Fibroblast of skin of left biceps (primary cell): ENCODE measurements at regions not wholly inside any gene's neighbourhood (a gene's known extent, or its start where the extent isn't known, plus 50 kb on each side); places are given as distances from the start of the nearest gene placed in this dataset.

Experiments
- DNase-seq, 2 experiments: peaks; one replicate each; pipeline ENCODE4 v3.0.0-alpha.2; 2013; ENCODE audit warnings: low read depth in 2 of 2

- DNase-seq = no peak
Observed at GRCh38 chr14:40909906-40910305, 696.8 kb upstream of the LRFN5 start.

- DNase-seq = no peak
Observed at GRCh38 chr14:40903709-40904108, 703.0 kb upstream of the LRFN5 start.

- DNase-seq = no peak
Observed at GRCh38 chr14:40899435-40899834, 707.2 kb upstream of the LRFN5 start.

GRCh38 chr14:40894846-40895245 lies 711.8 kb upstream of the LRFN5 start:
- no peak for DNase-seq

GRCh38 chr14:40889126-40889525 lies 717.5 kb upstream of the LRFN5 start:
- DNase-seq = no peak

- DNase-seq = no peak
Observed at GRCh38 chr14:40887912-40888311, 718.8 kb upstream of the LRFN5 start.

- no peak for DNase-seq
Observed at GRCh38 chr14:40870252-40870651, 736.4 kb upstream of the LRFN5 start.

- no peak for DNase-seq
Observed at GRCh38 chr14:40859055-40859454, 747.6 kb upstream of the LRFN5 start.

GRCh38 chr14:40855343-40855742 lies 751.3 kb upstream of the LRFN5 start:
- DNase-seq = no peak

GRCh38 chr14:40850191-40850590 lies 756.5 kb upstream of the LRFN5 start:
- DNase-seq = no peak

GRCh38 chr14:40847480-40847879 lies 759.2 kb upstream of the LRFN5 start:
- no peak for DNase-seq

- no peak for DNase-seq
Observed at GRCh38 chr14:40842816-40843215, 763.9 kb upstream of the LRFN5 start.

GRCh38 chr14:40841886-40842285 lies 764.8 kb upstream of the LRFN5 start:
- DNase-seq = no peak

GRCh38 chr14:40838601-40839000 lies 768.1 kb upstream of the LRFN5 start:
- no peak for DNase-seq

GRCh38 chr14:40806471-40806870 lies 800.2 kb upstream of the LRFN5 start:
- no peak for DNase-seq

- DNase-seq = no peak
Observed at GRCh38 chr14:40796168-40796567, 810.5 kb upstream of the LRFN5 start.

- no peak for DNase-seq
Observed at GRCh38 chr14:40784860-40785259, 821.8 kb upstream of the LRFN5 start.

- no peak for DNase-seq
Observed at GRCh38 chr14:40762685-40763084, 844.0 kb upstream of the LRFN5 start.

GRCh38 chr14:40762177-40762576 lies 844.5 kb upstream of the LRFN5 start:
- no peak for DNase-seq

GRCh38 chr14:40760704-40761103 lies 846.0 kb upstream of the LRFN5 start:
- no peak for DNase-seq

GRCh38 chr14:40758076-40758475 lies 848.6 kb upstream of the LRFN5 start:
- no peak for DNase-seq

GRCh38 chr14:40757376-40757950 lies 849.2 kb upstream of the LRFN5 start:
- DNase-seq = no peak

GRCh38 chr14:40733206-40733605 lies 873.5 kb upstream of the LRFN5 start:
- no peak for DNase-seq

- DNase-seq = no peak
Observed at GRCh38 chr14:40727107-40727506, 879.6 kb upstream of the LRFN5 start.
